H1 (cell line): ENCODE measurements at regions not wholly inside any gene's neighbourhood (a gene's known extent, or its start where the extent isn't known, plus 50 kb on each side); places are given as distances from the start of the nearest gene placed in this dataset.

ENCODE experiments used
- CTCF ChIA-PET: fragments of 300-600 bp; sonication (Branson Sonifier 250); formaldehyde crosslinking; loops from one replicate; lab custom pipeline; 2021; ENCODE audit not compliant: partially characterized antibody; lab: Charles Lee
- POLR2A ChIA-PET: fragments of 300-600 bp; sonication (Branson Sonifier 250); formaldehyde crosslinking; loops from one replicate; lab custom pipeline; 2021; ENCODE audit warnings: inconsistent platforms; ENCODE audit not compliant: partially characterized antibody; lab: Charles Lee
- DNase-seq, 2 experiments: peaks; one replicate each; pipeline versions ENCODE4 v3.0.0 to v3.0.0-alpha.2; 2010 to 2022; ENCODE audit warnings: low spot score in 2 of 2, low read depth in 1 of 2, mixed read lengths in 1 of 2
- FAIRE-seq: peaks from 2 replicates; lab custom pipeline; 2011; peaks lifted over from hg19 to GRCh38; lab: Jason Lieb, UNC
- H2AFZ ChIP-seq: 2 replicates; pipeline ENCODE4 v1.8.1; 2012; ENCODE audit warnings: low read length, inconsistent platforms
- H2AK5ac ChIP-seq: 2 replicates; pipeline ENCODE4 v1.6.1; 2013; ENCODE audit warnings: low read depth, low read length
- H2BK120ac ChIP-seq: replicated peaks from 2 replicates; pipeline ENCODE3; 2013; ENCODE audit warnings: low read depth, low read length, inconsistent platforms
- H2BK12ac ChIP-seq: 2 replicates; pipeline ENCODE4 v1.6.1; 2013; ENCODE audit warnings: low read depth, low read length
- H2BK15ac ChIP-seq: 2 replicates; pipeline ENCODE4 v1.6.1; 2013; ENCODE audit warnings: low read length
- H2BK20ac ChIP-seq: 2 replicates; pipeline ENCODE4 v1.6.1; 2013; ENCODE audit warnings: low read length
- H2BK5ac ChIP-seq: 2 replicates; pipeline ENCODE4 v1.6.1; 2013; ENCODE audit warnings: low read depth, low read length
- H3K14ac ChIP-seq: 2 replicates; pipeline ENCODE4 v1.6.1; 2013; ENCODE audit warnings: inconsistent platforms; ENCODE audit not compliant: insufficient read length
- H3K18ac ChIP-seq: 2 replicates; pipeline ENCODE4 v1.6.1; 2013; ENCODE audit warnings: low read length; ENCODE audit errors: extremely low read depth
- H3K23ac ChIP-seq: 2 replicates; pipeline ENCODE4 v1.6.1; 2013; ENCODE audit warnings: inconsistent platforms; ENCODE audit not compliant: insufficient read length
- H3K23me2 ChIP-seq: 2 replicates; pipeline ENCODE4 v1.6.1; 2013; ENCODE audit warnings: low read depth, low read length
- H3K27ac ChIP-seq: 2 replicates; pipeline ENCODE4 v1.6.1; 2011; ENCODE audit warnings: low read depth, low read length, inconsistent platforms
- H3K27me3 ChIP-seq, 4 experiments: replicated peaks in 1 of 4; 1 replicate in 1 of 4; 2 replicates in 3 of 4; pipeline versions ENCODE4 v1.6.1 to v1.8.1; 2011 to 2013; ENCODE audit warnings: low read length in 3 of 4, mild to moderate bottlenecking in 3 of 4, inconsistent platforms in 2 of 4, mixed read lengths in 2 of 4, moderate library complexity in 1 of 4; ENCODE audit not compliant: control insufficient read depth in 3 of 4, insufficient read depth in 3 of 4; ENCODE audit errors: extremely low read depth in 1 of 4
- H3K36me3 ChIP-seq, 4 experiments: 2 replicates each; pipeline versions ENCODE4 v1.6.1 to v1.8.1; 2011 to 2013; ENCODE audit warnings: mild to moderate bottlenecking in 4 of 4, low read length in 3 of 4, moderate library complexity in 2 of 4, control low read depth in 1 of 4, inconsistent platforms in 1 of 4; ENCODE audit not compliant: insufficient read depth in 4 of 4, control insufficient read depth in 2 of 4
- H3K4ac ChIP-seq: replicated peaks from 2 replicates; pipeline ENCODE3; 2013; ENCODE audit warnings: low read length, low read depth, mixed read lengths, inconsistent platforms; ENCODE audit not compliant: insufficient read length
- H3K4me1 ChIP-seq, 4 experiments: replicated peaks in 1 of 4; 1 replicate in 1 of 4; 2 replicates in 3 of 4; pipeline versions ENCODE4 v1.6.1 to v1.8.1; 2011 to 2013; ENCODE audit warnings: low read length in 3 of 4, inconsistent platforms in 2 of 4, mixed read lengths in 1 of 4; ENCODE audit not compliant: insufficient read depth in 4 of 4, control insufficient read depth in 3 of 4
- H3K4me2 ChIP-seq, 2 experiments: 2 replicates each; pipeline versions ENCODE4 v1.6.1 to v1.8.1; 2011 to 2013; ENCODE audit warnings: low read depth in 2 of 2, low read length in 2 of 2, control low read depth in 1 of 2, inconsistent platforms in 1 of 2, mild to moderate bottlenecking in 1 of 2; ENCODE audit not compliant: insufficient read depth in 1 of 2
- H3K4me3 ChIP-seq, 4 experiments: fragments of 200-600, 300-600 bp in 1 of 4; sonication (generic), shearing (Covaris generic), sonication (Bioruptor Twin) in 1 of 4; 2 replicates each; pipeline versions ENCODE4 v1.5.1 to v1.8.1; 2011 to 2016; ENCODE audit warnings: low read length in 4 of 4, low read depth in 3 of 4, control low read depth in 2 of 4, inconsistent platforms in 2 of 4, mild to moderate bottlenecking in 2 of 4, mixed read lengths in 1 of 4, moderate library complexity in 1 of 4; ENCODE audit not compliant: insufficient read depth in 2 of 4; ENCODE audit errors: extremely low read depth in 1 of 4
- H3K56ac ChIP-seq: replicated peaks from 2 replicates; pipeline ENCODE3; 2013; ENCODE audit warnings: low read depth, mild to moderate bottlenecking, mixed read lengths, low read length, inconsistent platforms; ENCODE audit not compliant: insufficient read length
- H3K79me1 ChIP-seq: 2 replicates; pipeline ENCODE4 v1.6.1; 2013; ENCODE audit warnings: low read depth, low read length, control low read depth
- H3K79me2 ChIP-seq, 2 experiments: 2 replicates each; pipeline versions ENCODE4 v1.6.1 to v1.8.1; 2012 to 2013; ENCODE audit warnings: low read length in 2 of 2, mild to moderate bottlenecking in 2 of 2, inconsistent platforms in 1 of 2; ENCODE audit not compliant: insufficient read depth in 2 of 2, control insufficient read depth in 1 of 2
- H3K9ac ChIP-seq, 4 experiments: replicated peaks in 1 of 4; 1 replicate in 1 of 4; 2 replicates in 3 of 4; pipeline versions ENCODE4 v1.6.1 to v1.8.1; 2011 to 2013; ENCODE audit warnings: low read depth in 3 of 4, low read length in 3 of 4, control low read depth in 2 of 4, mild to moderate bottlenecking in 2 of 4, moderate library complexity in 2 of 4, inconsistent platforms in 1 of 4; ENCODE audit errors: extremely low read depth in 1 of 4
- H3K9me3 ChIP-seq, 2 experiments: 2 replicates each; pipeline versions ENCODE4 v1.6.1 to v1.8.1; 2012 to 2013; ENCODE audit warnings: mild to moderate bottlenecking in 2 of 2, moderate library complexity in 2 of 2, control low read depth in 1 of 2, inconsistent platforms in 1 of 2, low read depth in 1 of 2, low read length in 1 of 2, mixed read lengths in 1 of 2; ENCODE audit not compliant: insufficient read depth in 2 of 2
- H4K20me1 ChIP-seq, 2 experiments: replicated peaks in 1 of 2; 2 replicates each; pipeline versions ENCODE3 to v1.8.1; 2011 to 2013; ENCODE audit warnings: inconsistent platforms in 2 of 2, low read length in 2 of 2, mild to moderate bottlenecking in 1 of 2; ENCODE audit not compliant: insufficient read depth in 2 of 2, control insufficient read depth in 1 of 2
- H4K5ac ChIP-seq: 2 replicates; pipeline ENCODE4 v1.6.1; 2013; ENCODE audit warnings: low read length, low read depth, mixed read lengths, inconsistent platforms; ENCODE audit not compliant: insufficient read length
- H4K8ac ChIP-seq: 2 replicates; pipeline ENCODE4 v1.8.0; 2013; ENCODE audit warnings: mild to moderate bottlenecking, moderate library complexity, low read length, inconsistent platforms; ENCODE audit not compliant: insufficient read depth; ENCODE audit errors: extremely low read depth
- H4K91ac ChIP-seq: replicated peaks from 2 replicates; pipeline ENCODE3; 2013; ENCODE audit warnings: low read length, mixed read lengths, inconsistent platforms; ENCODE audit not compliant: insufficient read length
- BRCA1 ChIP-seq: IDR thresholded peaks from 2 replicates; pipeline ENCODE4 v1.6.1; 2012; ENCODE audit warnings: low read depth, low read length, improper control_type of control experiment
- CBX8 ChIP-seq: fragments of 300-800, 300-1000 bp; sonication (generic); IDR thresholded peaks from 2 replicates; pipeline ENCODE4 v1.7.1; 2016; ENCODE audit warnings: low read depth, low read length, borderline replicate concordance
- RAD21 ChIP-seq, 2 experiments: IDR thresholded peaks in 1 of 2; conservative IDR thresholded peaks in 1 of 2; 2 replicates each; pipeline ENCODE4 v1.6.1; 2011; ENCODE audit warnings: low read depth in 2 of 2, low read length in 2 of 2, improper control_type of control experiment in 1 of 2, inconsistent platforms in 1 of 2, mild to moderate bottlenecking in 1 of 2, moderate library complexity in 1 of 2
- TBP ChIP-seq: IDR thresholded peaks from 2 replicates; pipeline ENCODE4 v1.6.1; 2011; ENCODE audit warnings: low read depth, low read length, improper control_type of control experiment
- TCF12 ChIP-seq: IDR thresholded peaks from 2 replicates; pipeline ENCODE4 v1.6.1; 2011; ENCODE audit warnings: low read depth, mild to moderate bottlenecking, low read length
- WGBS, 2 experiments: shearing (Covaris generic) in 1 of 2; methylation state at CpG; one replicate each; pipeline versions ENCODE4 v1.1.6 to v1.1.7; 2013 to 2015; ENCODE audit warnings: low lambda C conversion rate in 2 of 2, mixed read lengths in 2 of 2, inconsistent platforms in 1 of 2, low coverage in 1 of 2, missing lambda C conversion rate in 1 of 2; ENCODE audit not compliant: insufficient replicate concordance in 2 of 2, insufficient coverage in 1 of 2, insufficient read length in 1 of 2; ENCODE audit errors: extremely low coverage in 1 of 2, missing lambda C conversion rate in 1 of 2; 5-methylcytosine and 5-hydroxymethylcytosine counted together

- Histone ChIP-seq H2BK15ac (no peak overlapping the region), H3K14ac (no peak overlapping the region), H3K4me2 (no peak overlapping the region), H3K9ac (no peak overlapping the region), H3K27me3 (no peaks in the 10 kb centered on the region), H2AK5ac (no peak overlapping the region), H3K23me2 (no peaks in the 10 kb centered on the region), H2BK12ac (no peak overlapping the region), H3K4ac (no peak overlapping the region), H2AFZ (no peak overlapping the region), H2BK120ac (no peak overlapping the region), H3K4me1 (no peaks in the 10 kb centered on the region), H3K79me1 (no peaks in the 10 kb centered on the region), H3K9me3 (no peaks in the 10 kb centered on the region), H4K91ac (no peak overlapping the region), H3K27ac (no peak overlapping the region), H4K8ac (no peak overlapping the region), H2BK5ac (no peak overlapping the region), H2BK20ac (no peak overlapping the region), H3K36me3 (no peaks in the 10 kb centered on the region), H4K20me1 (no peaks in the 10 kb centered on the region), H3K18ac (no peak overlapping the region), H3K79me2 (no peaks in the 10 kb centered on the region), H4K5ac (no peak overlapping the region), H3K4me3 (no peak overlapping the region), H3K56ac (no peak overlapping the region), H3K23ac (no peak overlapping the region)
- CTCF ChIA-PET: no interaction called here
- FAIRE-seq (no peak), DNase-seq (no peak)
- POLR2A ChIA-PET: no interaction called here
- 87% methylated on average over 2 of the region's 2 CpGs; no CpG with 5 or more reads in 1 of the 2 experiments for WGBS, 2 experiments
- TF ChIP-seq CBX8 (no peak), TBP (no peak), BRCA1 (no peak), RAD21 (IDR thresholded peaks at IDR 0.05 in 1 of 2, conservative IDR thresholded peaks at IDR 0.05 in 1 of 2; ENCODE audit: low read depth in 2 of 2, low read length in 2 of 2) (no peak), TCF12 (no peak)
Measured at GRCh38 chr2:180314086-180314485, 307.0 kb upstream of the CWC22 start.
